Progenitor cell of endocrine pancreas (in vitro differentiated cells): ENCODE measurements at regions not wholly inside any gene's neighbourhood (a gene's known extent, or its start where the extent isn't known, plus 50 kb on each side); places are given as distances from the start of the nearest gene placed in this dataset.
"Not testable (repeated sequence)": the region's sequence is repeated elsewhere in the genome, so short reads cannot be mapped to it uniquely, and the experiment has no call there.

ENCODE experiments used
- DNase-seq: peaks from one replicate; pipeline ENCODE4 v3.0.0; 2021; ENCODE audit warnings: low spot score; ENCODE audit not compliant: unreplicated experiment
- H3K27ac Mint-ChIP-seq: 2 replicates; pipeline ENCODE4 v1.8.0; 2021; ENCODE audit warnings: mild to moderate bottlenecking, moderate library complexity, mixed read lengths
- H3K27me3 Mint-ChIP-seq: 2 replicates; pipeline ENCODE4 v1.8.0; 2021; ENCODE audit warnings: mixed read lengths
- H3K36me3 Mint-ChIP-seq: 2 replicates; pipeline ENCODE4 v1.8.0; 2022; ENCODE audit warnings: mixed read lengths; ENCODE audit not compliant: insufficient read depth
- H3K4me1 Mint-ChIP-seq: 2 replicates; pipeline ENCODE4 v1.8.0; 2021; ENCODE audit warnings: low read depth, mixed read lengths
- H3K4me3 Mint-ChIP-seq: 2 replicates; pipeline ENCODE4 v1.8.0; 2021; ENCODE audit warnings: low read depth, mild to moderate bottlenecking, moderate library complexity, mixed read lengths
- H3K9me3 Mint-ChIP-seq: 2 replicates; pipeline ENCODE4 v1.8.0; 2021; ENCODE audit warnings: low read depth, mixed read lengths
- CTCF ChIP-seq: fragments of 200-600 bp; sonication (generic); IDR thresholded peaks from one replicate; pipeline ENCODE4 v1.5.0; 2021; ENCODE audit warnings: antibody characterized with exemption, mild to moderate bottlenecking; ENCODE audit not compliant: unreplicated experiment

- no peaks in the 10 kb centered on the region for H3K4me1 Mint-ChIP-seq
- DNase-seq, result no peak
- H3K27ac Mint-ChIP-seq, result no peak overlapping the region
- no peak overlapping the region for H3K4me3 Mint-ChIP-seq
- peaks cover 10% of the 10 kb centered on the region for H3K27me3 Mint-ChIP-seq
- H3K36me3 Mint-ChIP-seq, result no peaks in the 10 kb centered on the region
- no peak for TF ChIP-seq CTCF
- peaks cover 3% of the 10 kb centered on the region for H3K9me3 Mint-ChIP-seq
Observed at GRCh38 chr1:192890134-192890533, 81.3 kb downstream of the RGS2 start.

GRCh38 chr1:192892934-192893333 lies 84.1 kb downstream of the RGS2 start:
- no peaks in the 10 kb centered on the region for H3K9me3 Mint-ChIP-seq
- no peak overlapping the region for H3K4me3 Mint-ChIP-seq
- no peaks in the 10 kb centered on the region for H3K36me3 Mint-ChIP-seq
- TF ChIP-seq CTCF, result no peak
- H3K27me3 Mint-ChIP-seq, result peaks cover 13% of the 10 kb centered on the region
- no peaks in the 10 kb centered on the region for H3K4me1 Mint-ChIP-seq
- DNase-seq, result no peak
- no peak overlapping the region for H3K27ac Mint-ChIP-seq

DNA sequence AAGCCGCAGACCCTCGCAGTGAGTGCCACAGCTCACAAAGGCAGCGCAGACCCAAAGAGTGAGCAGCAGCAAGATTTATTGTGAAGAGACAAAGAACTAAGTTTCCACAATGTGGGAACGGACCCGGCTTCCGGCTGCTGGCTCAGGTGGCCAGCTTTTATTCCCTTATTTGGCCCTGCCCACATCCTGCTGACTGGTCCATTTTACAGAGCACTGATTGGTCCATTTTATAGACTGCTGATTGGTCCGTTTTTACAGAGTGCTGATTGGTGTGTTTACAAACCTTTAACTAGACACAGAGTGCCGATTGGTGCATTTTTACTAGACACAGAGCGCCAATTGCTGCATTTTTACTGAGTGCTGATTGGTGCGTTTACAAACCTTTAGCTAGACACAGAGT lies 86.6 kb downstream of the RGS2 start:
- H3K4me3 Mint-ChIP-seq, H3K27ac Mint-ChIP-seq, H3K36me3 Mint-ChIP-seq, H3K9me3 Mint-ChIP-seq, DNase-seq, H3K4me1 Mint-ChIP-seq, H3K27me3 Mint-ChIP-seq: not testable (repeated sequence)

- H3K4me3 Mint-ChIP-seq, result no peak overlapping the region
- no peaks in the 10 kb centered on the region for H3K9me3 Mint-ChIP-seq
- no peak overlapping the region for H3K27ac Mint-ChIP-seq
- peaks cover 1% of the 10 kb centered on the region for H3K4me1 Mint-ChIP-seq
- peaks cover 11% of the 10 kb centered on the region for H3K27me3 Mint-ChIP-seq
- H3K36me3 Mint-ChIP-seq, result no peaks in the 10 kb centered on the region
- DNase-seq, result no peak
- no peak for TF ChIP-seq CTCF
Observed at GRCh38 chr1:192896376-192896775, 87.5 kb downstream of the RGS2 start.

DNA sequence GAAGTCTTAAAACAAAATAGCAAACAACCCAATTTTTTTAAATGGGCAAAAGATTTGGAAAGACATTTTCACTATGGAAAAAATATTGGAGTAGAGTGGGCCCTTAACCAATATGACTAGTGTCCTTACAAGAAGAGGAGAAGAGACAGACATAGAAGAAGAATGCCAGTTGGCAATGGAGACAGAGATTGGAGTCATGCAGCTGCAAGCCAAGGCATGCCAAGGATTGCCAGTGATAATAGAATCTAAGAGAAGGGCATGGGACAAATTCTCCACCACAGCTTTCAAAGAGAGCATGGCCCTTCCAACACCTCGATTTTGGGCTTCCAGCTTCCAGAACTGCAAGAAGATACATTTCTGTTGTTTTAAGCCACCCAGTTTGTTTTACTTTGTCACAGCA lies 92.7 kb downstream of the RGS2 start:
- Mint-ChIP-seq H3K27ac (no peak overlapping the region), H3K4me1 (peaks cover 1% of the 10 kb centered on the region), H3K9me3 (no peaks in the 10 kb centered on the region), H3K27me3 (peaks cover 13% of the 10 kb centered on the region), H3K36me3 (no peaks in the 10 kb centered on the region), H3K4me3 (no peak overlapping the region)
- no peak for DNase-seq
- no peak for TF ChIP-seq CTCF

- no peaks in the 10 kb centered on the region for H3K36me3 Mint-ChIP-seq
- no peaks in the 10 kb centered on the region for H3K4me1 Mint-ChIP-seq
- no peak overlapping the region for H3K27ac Mint-ChIP-seq
- peaks cover 18% of the 10 kb centered on the region for H3K27me3 Mint-ChIP-seq
- H3K4me3 Mint-ChIP-seq, result no peak overlapping the region
- no peaks in the 10 kb centered on the region for H3K9me3 Mint-ChIP-seq
- no peak for DNase-seq
- TF ChIP-seq CTCF, result no peak
Observed at GRCh38 chr1:192903142-192903541, 94.3 kb downstream of the RGS2 start.
